Stimulated activated CD8-positive, alpha-beta memory T cell treated with anti-CD3 and anti-CD28 coated beads, Interleukin-7, amount 100 ng/mL, for 24 hours (primary cell): ENCODE measurements at regions not wholly inside any gene's neighbourhood (a gene's known extent, or its start where the extent isn't known, plus 50 kb on each side); places are given as distances from the start of the nearest gene placed in this dataset.
"Not testable (repeated sequence)": the region's sequence is repeated elsewhere in the genome, so short reads cannot be mapped to it uniquely, and the experiment has no call there.

Source experiments
- DNase-seq: peaks from one replicate; pipeline ENCODE4 v3.0.0-alpha.2; 2020; ENCODE audit warnings: low read depth

GRCh38 chr9:124084087-124084486, 72.5 kb downstream of the LHX2 start:
- DNase-seq = no peak

GRCh38 chr9:124087226-124087625, 75.7 kb downstream of the LHX2 start:
- DNase-seq = no peak

GRCh38 chr9:124088476-124088837, 76.9 kb downstream of the LHX2 start:
- no peak for DNase-seq

DNA sequence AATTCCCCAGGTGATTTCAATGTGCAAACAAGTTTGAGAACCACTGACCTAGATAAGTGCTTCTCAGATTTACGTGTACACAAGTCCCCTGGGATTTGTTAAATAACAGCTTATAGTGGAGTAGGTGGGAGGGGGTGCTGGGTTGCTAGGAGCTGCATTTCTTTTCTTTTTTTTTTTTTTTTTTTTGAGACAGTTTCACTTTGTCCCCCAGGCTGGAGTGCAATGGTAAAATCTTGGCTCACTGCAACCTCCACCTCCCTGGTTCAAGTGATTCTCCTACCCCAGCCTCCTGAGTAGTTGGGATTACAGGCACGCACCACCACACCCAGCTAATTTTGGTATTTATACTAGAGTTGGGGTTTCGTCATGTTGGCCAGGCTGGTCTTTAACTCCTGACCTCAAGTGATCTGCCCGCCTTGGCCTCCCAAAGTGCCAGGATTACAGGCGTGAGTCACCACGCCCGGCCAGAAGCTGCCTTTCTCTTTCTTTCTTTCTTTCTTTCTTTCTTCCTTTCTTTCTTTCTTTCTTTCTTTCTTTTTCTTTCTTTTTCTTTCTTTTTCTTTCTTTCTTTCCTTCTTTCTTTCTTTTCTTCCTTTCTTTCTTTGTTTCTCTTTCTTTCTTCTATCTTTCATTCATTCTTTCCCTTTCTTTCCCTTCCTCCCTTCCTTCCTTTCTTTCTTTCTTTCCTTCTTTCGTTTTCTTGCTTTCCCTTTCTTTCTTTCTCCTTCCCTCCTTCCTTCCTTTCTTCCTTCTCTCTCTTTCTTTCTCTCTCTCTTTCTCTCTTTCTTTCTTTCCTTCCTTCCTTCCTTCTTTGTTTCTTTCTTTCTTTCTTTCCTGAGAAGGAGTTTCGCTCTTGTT, 78.3 kb downstream of the LHX2 start:
- not testable (repeated sequence) for DNase-seq

- no peak for DNase-seq
Observed at GRCh38 chr9:124098141-124098905, 86.8 kb downstream of the LHX2 start.

GRCh38 chr9:124099860-124100259, 88.3 kb downstream of the LHX2 start:
- DNase-seq = no peak

- DNase-seq = no peak
Observed at GRCh38 chr9:124101215-124101968, 89.8 kb downstream of the LHX2 start.

GRCh38 chr9:124101969-124102345, 90.4 kb downstream of the LHX2 start:
- DNase-seq = no peak

GRCh38 chr9:124102363-124102762, 90.8 kb downstream of the LHX2 start:
- DNase-seq = no peak

- no peak for DNase-seq
Observed at GRCh38 chr9:124105266-124105665, 93.7 kb downstream of the LHX2 start.

DNA sequence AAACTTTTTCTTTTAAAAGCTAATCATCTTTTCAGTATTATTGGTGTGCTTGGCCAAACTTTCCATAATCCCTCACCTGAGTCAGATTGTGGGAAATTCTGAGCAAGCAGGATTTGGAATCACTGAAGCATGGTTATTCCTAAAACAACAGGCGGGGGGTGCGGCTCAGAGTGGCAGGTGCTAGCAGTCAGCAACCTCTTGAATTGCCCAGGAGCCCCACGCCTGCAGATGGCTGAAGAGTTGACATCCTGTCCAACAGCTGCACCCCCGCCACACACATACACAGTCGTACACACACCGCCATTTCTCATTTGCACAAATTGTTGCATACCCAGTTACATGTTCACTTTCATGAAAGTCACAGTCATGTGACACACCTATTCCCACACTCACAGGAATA, 96.6 kb downstream of the LHX2 start:
- DNase-seq = no peak

GRCh38 chr9:124110307-124110915, 98.8 kb downstream of the LHX2 start:
- DNase-seq = no peak

DNA sequence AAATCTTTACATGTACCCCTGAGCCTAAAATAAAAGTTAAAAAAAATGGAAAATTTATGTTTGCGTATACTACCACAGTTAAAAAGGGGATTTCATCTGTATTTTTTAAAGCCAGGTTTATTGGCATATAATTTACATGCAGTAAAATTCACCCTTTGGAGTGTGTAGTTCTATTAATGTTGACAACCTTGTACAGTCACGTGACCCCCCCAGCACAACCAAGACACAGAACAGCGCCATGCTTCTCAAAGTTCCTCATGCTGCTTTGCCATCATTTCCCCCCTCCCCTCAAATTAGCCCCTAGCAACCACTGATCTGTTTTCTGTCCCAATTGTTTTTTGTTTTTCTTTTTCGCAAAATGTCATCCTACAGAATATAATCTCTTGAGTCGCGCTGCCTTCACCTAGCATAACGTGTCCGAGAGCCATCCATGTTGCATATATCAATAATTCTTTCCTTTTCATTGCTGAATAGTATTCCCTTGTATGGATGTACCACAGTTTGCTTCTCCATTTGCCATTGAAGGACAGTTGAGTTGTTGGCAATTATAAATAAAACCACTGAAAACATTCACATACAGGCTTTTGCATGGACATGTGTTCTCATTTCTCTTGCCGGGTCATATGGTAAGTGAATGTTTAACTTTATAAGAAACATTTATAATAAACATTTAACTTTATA, 105.3 kb downstream of the LHX2 start:
- no peak for DNase-seq

DNA sequence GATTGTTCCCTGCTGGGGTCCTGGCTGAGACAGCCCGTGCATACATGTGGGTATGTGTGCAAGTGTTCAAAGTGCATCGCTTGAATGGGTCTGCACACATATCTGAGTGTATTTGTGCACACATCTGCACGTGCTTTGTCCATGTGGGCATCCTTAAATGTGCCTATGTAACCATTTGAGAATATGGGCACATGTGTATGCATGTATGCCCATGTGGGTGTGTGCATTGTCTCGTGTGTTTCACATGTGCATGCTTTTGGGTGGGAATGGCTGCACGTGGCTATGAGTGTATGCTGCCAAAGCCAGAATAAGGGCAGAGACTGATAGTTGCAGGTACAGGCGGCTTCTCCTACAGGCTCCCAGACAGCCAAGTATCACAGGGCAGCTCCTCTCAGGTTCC, 107.3 kb downstream of the LHX2 start:
- DNase-seq = no peak

DNA sequence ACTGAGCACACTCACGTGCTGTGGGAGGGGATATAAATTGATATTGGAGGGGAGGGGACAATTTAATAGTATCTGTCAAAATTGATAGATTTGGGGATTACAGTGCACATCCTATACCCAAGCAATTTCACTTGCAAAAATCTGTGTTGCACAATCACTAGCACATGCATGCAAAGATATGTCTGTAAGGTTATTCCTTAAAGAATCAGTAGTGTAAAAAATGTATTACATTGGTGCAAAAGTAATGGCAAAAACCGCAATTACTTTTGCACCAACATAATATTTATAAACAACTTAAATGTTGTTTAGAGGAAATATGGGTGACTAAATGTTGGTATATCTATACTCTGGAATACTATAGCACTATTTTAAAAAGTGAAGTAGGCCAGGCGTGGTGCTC, 108.7 kb downstream of the LHX2 start:
- DNase-seq = no peak

DNA sequence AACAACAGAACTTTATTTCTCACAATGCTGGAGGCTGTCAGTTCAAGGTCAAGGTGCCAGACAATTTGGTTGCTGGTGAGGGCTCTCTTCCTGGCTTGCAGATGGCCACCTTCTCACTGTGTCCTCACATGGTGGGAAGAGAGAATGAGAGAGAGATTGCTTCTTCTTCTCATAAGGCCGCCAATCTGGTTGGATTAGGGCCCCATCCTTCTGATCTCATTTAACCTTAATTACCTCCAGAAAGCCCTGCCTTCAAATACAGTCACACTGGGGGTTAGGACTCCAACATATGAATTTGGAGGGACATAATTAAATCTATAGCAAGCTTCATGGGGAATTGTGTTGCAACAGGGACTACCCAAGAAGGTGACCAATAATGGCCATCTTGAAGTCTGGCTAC, 110.2 kb downstream of the LHX2 start:
- no peak for DNase-seq

DNA sequence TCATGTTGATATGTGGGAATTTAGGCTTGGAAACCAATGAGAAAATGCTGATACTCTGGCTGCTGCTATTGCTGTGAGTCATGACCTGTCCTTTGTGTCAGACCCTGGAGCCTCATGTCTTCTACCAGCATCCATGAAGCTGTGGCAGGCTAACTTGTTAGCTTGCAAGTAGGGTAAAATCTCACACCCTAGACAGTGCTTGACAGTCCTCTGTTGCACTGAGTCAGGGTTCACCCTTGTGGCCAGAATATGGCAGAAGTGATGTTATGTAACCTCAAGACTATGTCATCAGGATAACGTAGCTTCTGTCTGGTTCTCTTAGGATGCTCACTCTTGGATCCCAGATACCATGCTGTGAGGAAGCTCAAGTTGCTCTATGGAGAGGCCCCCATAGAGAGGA, 110.8 kb downstream of the LHX2 start:
- DNase-seq = no peak

DNA sequence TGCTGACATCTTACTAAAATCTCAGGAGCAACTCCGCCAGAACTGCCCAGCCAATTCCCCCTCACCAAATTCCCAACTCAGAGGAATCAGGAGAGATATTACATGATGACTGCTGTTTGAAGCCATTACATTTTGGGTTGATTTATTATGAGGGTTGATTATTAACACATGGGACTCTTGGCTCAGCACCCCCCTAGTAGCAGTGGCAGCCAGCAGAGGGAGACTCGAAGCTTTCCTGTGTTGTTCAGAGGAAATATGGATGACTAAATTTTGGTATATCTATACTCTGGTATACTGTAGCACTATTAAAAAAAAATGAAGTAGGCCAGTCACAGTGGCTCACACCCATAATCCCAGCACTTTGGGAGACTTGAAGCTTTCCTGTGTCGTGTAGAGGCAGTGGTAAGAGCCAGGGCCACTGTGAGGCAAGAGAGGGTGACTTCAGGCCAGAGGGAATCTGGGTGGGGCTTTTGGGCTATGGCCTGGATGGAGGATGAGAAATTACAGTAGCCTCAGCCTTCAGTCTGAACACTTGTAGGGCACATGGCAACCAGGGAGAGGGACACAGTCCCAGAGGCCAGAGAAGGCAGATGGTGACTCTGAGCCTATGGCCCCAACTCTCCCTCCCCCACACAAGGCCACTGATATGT, 111.4 kb downstream of the LHX2 start:
- DNase-seq = no peak

DNA sequence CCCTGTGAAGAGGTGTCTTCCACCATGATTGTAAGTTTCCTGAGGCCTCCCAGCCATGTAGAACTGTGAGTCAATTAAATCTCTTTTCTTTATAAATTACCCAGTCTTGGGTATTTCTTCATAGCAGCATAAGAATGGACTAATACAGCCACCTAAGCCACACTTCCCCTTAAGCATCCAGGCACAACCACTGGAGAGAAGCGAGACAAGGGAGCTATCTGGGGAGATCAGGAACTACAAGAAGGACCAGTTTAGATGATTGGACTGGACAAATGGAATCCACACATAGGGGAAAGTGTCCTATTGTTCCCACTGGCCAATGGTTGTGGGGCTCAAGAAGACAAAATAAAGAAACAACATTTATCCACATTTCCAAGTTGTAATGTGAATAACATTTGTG, 112.1 kb downstream of the LHX2 start:
- not testable (repeated sequence) for DNase-seq

GRCh38 chr9:124124729-124125650, 113.4 kb downstream of the LHX2 start:
- no peak for DNase-seq
